ENCODE measurements at regions not wholly inside any gene's neighbourhood (a gene's known extent, or its start where the extent isn't known, plus 50 kb on each side); places are given as distances from the start of the nearest gene placed in this dataset.

- DNase-seq: no peak
- peaks cover 17% of the 10 kb centered on the region for H3K27me3 Mint-ChIP-seq (ENCODE audit: low read depth)
- no peak overlapping the region for H3K4me3 Mint-ChIP-seq
- no peak overlapping the region for H3K27ac Mint-ChIP-seq
- no peaks in the 10 kb centered on the region for H3K36me3 Mint-ChIP-seq (ENCODE audit: insufficient read depth in 2 of 2)
- no peaks in the 10 kb centered on the region for H3K4me1 Mint-ChIP-seq (ENCODE audit: low read depth)
- H3K9me3 Mint-ChIP-seq: no peaks in the 10 kb centered on the region
- ATAC-seq (replicated peaks in 1 of 2): no peak
Measured at GRCh38 chr10:10791869-10792268, 225.8 kb upstream of the CELF2 start.

- Mint-ChIP-seq H3K27me3 (ENCODE audit: low read depth) (peaks cover 22% of the 10 kb centered on the region), H3K4me1 (ENCODE audit: low read depth) (no peaks in the 10 kb centered on the region), H3K9me3 (no peaks in the 10 kb centered on the region), H3K27ac (no peak overlapping the region), H3K36me3 (ENCODE audit: insufficient read depth in 2 of 2) (no peaks in the 10 kb centered on the region), H3K4me3 (no peak overlapping the region)
- ATAC-seq (replicated peaks in 1 of 2) (no peak), DNase-seq (no peak)
Measured at GRCh38 chr10:10792681-10793080, 225.0 kb upstream of the CELF2 start.

GRCh38 chr10:10794046-10794445, 223.6 kb upstream of the CELF2 start:
- no peaks in the 10 kb centered on the region for H3K4me1 Mint-ChIP-seq (ENCODE audit: low read depth)
- no peak for DNase-seq
- H3K36me3 Mint-ChIP-seq (ENCODE audit: insufficient read depth in 2 of 2): no peaks in the 10 kb centered on the region
- H3K4me3 Mint-ChIP-seq: no peak overlapping the region
- no peaks in the 10 kb centered on the region for H3K9me3 Mint-ChIP-seq
- no peak for ATAC-seq (replicated peaks in 1 of 2)
- no peak overlapping the region for H3K27ac Mint-ChIP-seq
- H3K27me3 Mint-ChIP-seq (ENCODE audit: low read depth): peaks cover 23% of the 10 kb centered on the region

- H3K9me3 Mint-ChIP-seq: no peaks in the 10 kb centered on the region
- peaks cover 23% of the 10 kb centered on the region for H3K27me3 Mint-ChIP-seq (ENCODE audit: low read depth)
- no peak for DNase-seq
- H3K36me3 Mint-ChIP-seq (ENCODE audit: insufficient read depth in 2 of 2): no peaks in the 10 kb centered on the region
- no peak overlapping the region for H3K4me3 Mint-ChIP-seq
- H3K4me1 Mint-ChIP-seq (ENCODE audit: low read depth): no peaks in the 10 kb centered on the region
- no peak for ATAC-seq (replicated peaks in 1 of 2)
- no peak overlapping the region for H3K27ac Mint-ChIP-seq
Measured at GRCh38 chr10:10794791-10795191, 222.9 kb upstream of the CELF2 start.

- no peaks in the 10 kb centered on the region for H3K4me1 Mint-ChIP-seq (ENCODE audit: low read depth)
- no peak overlapping the region for H3K4me3 Mint-ChIP-seq
- no peak for ATAC-seq (replicated peaks in 1 of 2)
- H3K27me3 Mint-ChIP-seq (ENCODE audit: low read depth): peaks cover 23% of the 10 kb centered on the region
- no peak overlapping the region for H3K27ac Mint-ChIP-seq
- H3K36me3 Mint-ChIP-seq (ENCODE audit: insufficient read depth in 2 of 2): no peaks in the 10 kb centered on the region
- no peaks in the 10 kb centered on the region for H3K9me3 Mint-ChIP-seq
- no peak for DNase-seq
Measured at GRCh38 chr10:10796061-10796773, 221.5 kb upstream of the CELF2 start.

- H3K27ac Mint-ChIP-seq: no peak overlapping the region
- DNase-seq (no peak), ATAC-seq (replicated peaks in 1 of 2) (no peak)
- H3K9me3 Mint-ChIP-seq: no peaks in the 10 kb centered on the region
- no peaks in the 10 kb centered on the region for H3K4me1 Mint-ChIP-seq (ENCODE audit: low read depth)
- no peaks in the 10 kb centered on the region for H3K36me3 Mint-ChIP-seq (ENCODE audit: insufficient read depth in 2 of 2)
- H3K4me3 Mint-ChIP-seq: no peak overlapping the region
- H3K27me3 Mint-ChIP-seq (ENCODE audit: low read depth): peaks cover 18% of the 10 kb centered on the region
Measured at GRCh38 chr10:10796774-10797415, 220.8 kb upstream of the CELF2 start.

GRCh38 chr10:10797513-10797912, 220.2 kb upstream of the CELF2 start:
- H3K4me3 Mint-ChIP-seq: no peak overlapping the region
- DNase-seq (no peak), ATAC-seq (replicated peaks in 1 of 2) (no peak)
- peaks cover 12% of the 10 kb centered on the region for H3K27me3 Mint-ChIP-seq (ENCODE audit: low read depth)
- no peaks in the 10 kb centered on the region for H3K9me3 Mint-ChIP-seq
- no peaks in the 10 kb centered on the region for H3K36me3 Mint-ChIP-seq (ENCODE audit: insufficient read depth in 2 of 2)
- no peak overlapping the region for H3K27ac Mint-ChIP-seq
- H3K4me1 Mint-ChIP-seq (ENCODE audit: low read depth): no peaks in the 10 kb centered on the region

- H3K27ac Mint-ChIP-seq: no peak overlapping the region
- H3K27me3 Mint-ChIP-seq (ENCODE audit: low read depth): peaks cover 6% of the 10 kb centered on the region
- no peak overlapping the region for H3K4me3 Mint-ChIP-seq
- no peaks in the 10 kb centered on the region for H3K4me1 Mint-ChIP-seq (ENCODE audit: low read depth)
- no peaks in the 10 kb centered on the region for H3K36me3 Mint-ChIP-seq (ENCODE audit: insufficient read depth in 2 of 2)
- no peak for ATAC-seq (replicated peaks in 1 of 2)
- DNase-seq: no peak
- no peaks in the 10 kb centered on the region for H3K9me3 Mint-ChIP-seq
Measured at GRCh38 chr10:10798102-10798863, 219.4 kb upstream of the CELF2 start.

GRCh38 chr10:10798864-10799192, 218.8 kb upstream of the CELF2 start:
- H3K4me1 Mint-ChIP-seq (ENCODE audit: low read depth): no peaks in the 10 kb centered on the region
- peaks cover 6% of the 10 kb centered on the region for H3K27me3 Mint-ChIP-seq (ENCODE audit: low read depth)
- no peak for DNase-seq
- H3K36me3 Mint-ChIP-seq (ENCODE audit: insufficient read depth in 2 of 2): no peaks in the 10 kb centered on the region
- no peaks in the 10 kb centered on the region for H3K9me3 Mint-ChIP-seq
- no peak overlapping the region for H3K27ac Mint-ChIP-seq
- no peak for ATAC-seq (replicated peaks in 1 of 2)
- no peak overlapping the region for H3K4me3 Mint-ChIP-seq

GRCh38 chr10:10800961-10801360, 216.7 kb upstream of the CELF2 start:
- ATAC-seq (replicated peaks in 1 of 2): no peak
- H3K27me3 Mint-ChIP-seq (ENCODE audit: low read depth): peaks cover 6% of the 10 kb centered on the region
- no peaks in the 10 kb centered on the region for H3K36me3 Mint-ChIP-seq (ENCODE audit: insufficient read depth in 2 of 2)
- H3K4me1 Mint-ChIP-seq (ENCODE audit: low read depth): no peaks in the 10 kb centered on the region
- H3K9me3 Mint-ChIP-seq: no peaks in the 10 kb centered on the region
- no peak for DNase-seq
- no peak overlapping the region for H3K4me3 Mint-ChIP-seq
- H3K27ac Mint-ChIP-seq: no peak overlapping the region

GRCh38 chr10:10803278-10803677, 214.4 kb upstream of the CELF2 start:
- Mint-ChIP-seq H3K4me1 (ENCODE audit: low read depth) (no peaks in the 10 kb centered on the region), H3K27me3 (ENCODE audit: low read depth) (peaks cover 15% of the 10 kb centered on the region), H3K36me3 (ENCODE audit: insufficient read depth in 2 of 2) (no peaks in the 10 kb centered on the region), H3K27ac (no peak overlapping the region), H3K9me3 (no peaks in the 10 kb centered on the region), H3K4me3 (no peak overlapping the region)
- ATAC-seq (replicated peaks in 1 of 2) (no peak), DNase-seq (no peak)

GRCh38 chr10:10804061-10804460, 213.6 kb upstream of the CELF2 start:
- Mint-ChIP-seq H3K27ac (no peak overlapping the region), H3K9me3 (no peaks in the 10 kb centered on the region), H3K4me1 (ENCODE audit: low read depth) (no peaks in the 10 kb centered on the region), H3K27me3 (ENCODE audit: low read depth) (peaks cover 19% of the 10 kb centered on the region), H3K4me3 (no peak overlapping the region), H3K36me3 (ENCODE audit: insufficient read depth in 2 of 2) (no peaks in the 10 kb centered on the region)
- DNase-seq (no peak), ATAC-seq (replicated peaks in 1 of 2) (no peak)

GRCh38 chr10:10804998-10805740, 212.5 kb upstream of the CELF2 start:
- ATAC-seq (replicated peaks in 1 of 2): no peak
- H3K4me3 Mint-ChIP-seq: no peak overlapping the region

More at GRCh38 chr10:10804998-10805740, 212.5 kb upstream of the CELF2 start:
- H3K27me3 Mint-ChIP-seq (ENCODE audit: low read depth): peaks cover 23% of the 10 kb centered on the region
- H3K27ac Mint-ChIP-seq: no peak overlapping the region
- H3K36me3 Mint-ChIP-seq (ENCODE audit: insufficient read depth in 2 of 2): no peaks in the 10 kb centered on the region
- no peak for DNase-seq
- H3K4me1 Mint-ChIP-seq (ENCODE audit: low read depth): no peaks in the 10 kb centered on the region
- H3K9me3 Mint-ChIP-seq: no peaks in the 10 kb centered on the region

All from activated T-cell treated with anti-CD3 and anti-CD28 coated beads, Interleukin-2, amount 50 U/mL, for 72 hours (primary cell).